NB4 (cell line): ENCODE measurements at regions not wholly inside any gene's neighbourhood (a gene's known extent, or its start where the extent isn't known, plus 50 kb on each side); places are given as distances from the start of the nearest gene placed in this dataset.

Experiments used
- MYC ChIP-seq: IDR thresholded peaks from 2 replicates; pipeline ENCODE4 v1.6.1; 2011; ENCODE audit warnings: low read depth, low read length
- POLR2A ChIP-seq: IDR thresholded peaks from 2 replicates; pipeline ENCODE4 v1.6.1; 2011; ENCODE audit warnings: mild to moderate bottlenecking; ENCODE audit not compliant: insufficient read length; ENCODE audit errors: extremely low read depth

GRCh38 chr1:238488401-238488800, 597.7 kb upstream of the ZP4 start:
- no peak for TF ChIP-seq POLR2A
- TF ChIP-seq MYC: no peak
